GM18909 (cell line): ENCODE measurements at regions not wholly inside any gene's neighbourhood (a gene's known extent, or its start where the extent isn't known, plus 50 kb on each side); places are given as distances from the start of the nearest gene placed in this dataset.
"Not testable (repeated sequence)": the region's sequence is repeated elsewhere in the genome, so short reads cannot be mapped to it uniquely, and the experiment has no call there.

ENCODE experiments used
- ATAC-seq: cut with Tn5 transposase; IDR thresholded peaks from one replicate; pipeline ENCODE4 v1.9.1; 2021; ENCODE audit warnings: mild to moderate bottlenecking; ENCODE audit not compliant: unreplicated experiment, poor library complexity

GRCh38 chr4:132076829-132077228, 1072.3 kb upstream of the PCDH10 start:
- ATAC-seq: no peak

GRCh38 chr4:132085105-132085504, 1064.0 kb upstream of the PCDH10 start:
- ATAC-seq: no peak

GRCh38 chr4:132094017-132094416, 1055.1 kb upstream of the PCDH10 start:
- no peak for ATAC-seq

DNA sequence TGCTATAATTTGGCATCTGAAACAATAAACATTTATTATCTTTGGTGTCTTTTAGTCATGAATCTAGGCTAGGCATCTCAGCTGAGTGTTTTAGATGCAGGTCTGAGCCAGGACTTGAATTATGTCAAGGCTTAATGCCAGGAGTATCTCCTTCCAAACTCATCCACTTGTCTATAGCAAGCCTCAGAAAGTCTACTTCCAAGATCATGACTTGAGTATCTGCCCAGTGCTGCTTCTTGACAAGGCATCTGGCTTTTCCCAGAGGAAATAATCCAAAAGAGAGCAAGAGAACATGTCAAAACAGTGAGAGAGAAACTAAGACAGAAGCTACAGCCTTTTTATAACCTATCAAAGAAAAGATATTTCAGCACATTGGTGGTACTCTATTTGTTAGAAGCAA, 1052.1 kb upstream of the PCDH10 start:
- no peak for ATAC-seq

DNA sequence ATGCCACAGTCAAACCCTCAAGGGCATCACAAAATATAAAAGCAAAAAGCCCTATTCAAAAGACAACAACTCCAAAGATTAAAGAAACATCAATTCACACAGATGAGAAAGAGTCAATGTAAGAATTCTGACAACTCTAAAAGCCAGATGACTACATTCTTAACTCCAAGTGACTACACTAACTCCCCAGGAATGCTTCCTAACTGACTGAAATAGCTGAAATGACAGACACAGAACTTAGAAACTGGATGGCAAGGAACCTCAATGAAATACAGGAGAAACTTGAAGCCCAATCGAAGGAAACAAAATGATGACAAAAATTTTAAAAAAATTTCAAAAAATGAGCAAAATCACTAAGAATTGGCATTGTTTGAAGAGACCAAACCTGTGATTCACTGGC, 1047.6 kb upstream of the PCDH10 start:
- no peak for ATAC-seq

DNA sequence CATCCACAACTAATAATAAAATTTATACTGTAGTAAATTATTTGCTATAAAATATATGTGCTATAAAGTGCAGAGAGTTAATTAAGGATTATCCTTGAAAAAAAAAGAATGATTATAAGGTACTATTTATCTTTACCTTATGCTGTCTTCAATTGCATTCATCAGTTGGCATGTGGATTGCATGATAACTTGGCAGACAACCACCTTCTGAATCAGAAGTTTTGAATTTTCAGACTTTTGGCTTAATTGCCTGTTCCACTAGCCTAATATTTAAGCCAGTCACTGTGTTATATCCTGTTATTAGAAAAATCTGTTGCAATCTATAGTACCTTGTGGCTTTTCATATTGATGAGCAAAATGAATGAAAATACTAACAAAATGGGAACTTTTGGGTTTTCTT, 1040.3 kb upstream of the PCDH10 start:
- ATAC-seq: no peak

DNA sequence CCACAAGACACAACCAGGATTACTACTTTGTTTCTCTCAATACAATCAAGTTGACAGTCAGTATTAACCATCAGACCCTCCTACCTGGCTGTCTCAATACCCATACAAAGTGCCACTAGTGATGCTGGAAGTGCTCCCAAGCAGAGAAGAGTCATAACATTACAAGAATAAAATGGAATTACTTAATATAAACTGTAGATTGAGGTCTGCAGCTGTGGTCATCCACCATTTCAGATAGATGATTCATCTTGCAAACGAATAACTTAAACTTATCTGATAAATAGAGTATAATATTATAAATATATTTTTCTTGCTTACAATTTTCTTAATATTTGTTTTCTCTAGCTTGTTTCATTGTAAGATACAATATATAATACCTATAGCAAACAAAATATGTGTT, 1034.2 kb upstream of the PCDH10 start:
- no peak for ATAC-seq

DNA sequence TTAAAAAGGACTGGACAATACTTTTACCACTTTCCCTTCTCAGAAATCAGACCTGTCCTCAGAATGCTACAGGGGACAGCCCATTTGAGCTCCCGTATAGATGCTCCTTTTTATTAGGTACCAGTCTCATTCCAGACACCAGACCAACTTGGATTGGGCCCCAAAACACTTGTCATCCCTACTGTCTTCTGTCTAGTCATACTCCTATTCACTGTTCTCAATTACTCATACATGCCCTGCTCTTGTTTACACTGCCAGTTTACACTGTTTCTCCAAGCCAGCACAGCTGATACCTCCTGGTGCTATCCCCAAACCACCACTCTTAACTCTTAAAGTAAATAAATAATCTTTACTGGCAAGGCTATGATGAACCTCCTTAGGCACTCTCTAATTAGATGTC, 1026.4 kb upstream of the PCDH10 start:
- not testable (repeated sequence) for ATAC-seq

DNA sequence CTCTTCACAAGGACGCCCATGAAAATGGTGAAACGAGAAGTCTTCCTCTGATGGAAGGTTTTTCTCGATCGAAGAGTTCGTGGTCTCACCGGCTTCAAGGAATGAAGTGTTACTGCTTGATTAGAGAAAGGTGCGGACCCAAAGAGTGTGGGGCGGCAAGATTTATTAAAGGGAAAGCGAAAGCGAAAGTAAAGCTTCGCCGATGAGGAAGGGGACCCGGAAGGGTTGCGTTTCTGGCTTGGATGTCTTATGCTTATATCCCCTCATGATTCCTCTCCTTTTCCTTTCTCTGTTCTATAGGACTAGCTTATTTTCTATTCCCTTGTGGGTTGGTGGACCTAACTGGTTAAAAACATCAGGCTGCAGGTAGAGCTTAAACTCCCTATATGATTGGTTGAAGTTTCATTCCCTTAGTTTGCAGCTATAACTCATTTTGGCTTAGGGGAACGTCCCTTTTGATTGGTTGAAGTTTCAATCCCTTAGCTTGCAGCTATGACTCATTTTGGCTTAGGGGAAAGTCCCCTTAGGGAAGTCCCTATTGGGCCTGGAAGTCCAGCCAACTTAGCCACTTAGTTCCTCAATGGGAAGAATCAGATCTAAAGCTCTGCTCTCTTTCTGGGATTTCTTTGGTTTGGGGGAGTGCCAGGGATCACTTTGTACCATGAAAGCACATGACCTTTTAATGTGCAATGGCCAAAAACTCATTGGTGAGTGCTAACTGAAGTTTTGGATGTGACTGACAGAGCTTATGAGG, 1025.0 kb upstream of the PCDH10 start:
- peak; percentile 83 for ATAC-seq

GRCh38 chr4:132124624-132124974, 1024.5 kb upstream of the PCDH10 start:
- ATAC-seq: no peak

DNA sequence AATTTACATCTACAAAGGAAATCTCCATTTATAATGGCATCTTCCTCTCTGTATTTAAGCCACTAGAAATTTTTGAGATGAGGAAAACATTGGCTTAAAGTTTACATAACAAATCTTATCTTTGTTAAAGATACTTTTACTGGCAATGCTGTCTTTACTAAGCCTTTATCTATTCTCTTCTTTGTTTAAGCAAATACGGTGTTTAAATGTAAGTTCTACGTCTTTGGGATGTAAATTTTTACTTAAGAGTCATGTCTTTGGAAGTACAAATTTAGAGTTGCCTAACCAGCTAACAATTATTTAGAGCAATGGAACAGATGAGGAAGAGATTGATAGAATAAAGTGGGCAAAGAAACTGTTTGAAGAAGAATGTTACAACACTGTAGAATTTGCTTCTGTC, 1024.0 kb upstream of the PCDH10 start:
- ATAC-seq: no peak

- no peak for ATAC-seq
These were observed 1016.7 kb upstream of the PCDH10 start for GRCh38 chr4:132132433-132132832.

- ATAC-seq: no peak
These were observed 979.4 kb upstream of the PCDH10 start for GRCh38 chr4:132169660-132170059.

DNA sequence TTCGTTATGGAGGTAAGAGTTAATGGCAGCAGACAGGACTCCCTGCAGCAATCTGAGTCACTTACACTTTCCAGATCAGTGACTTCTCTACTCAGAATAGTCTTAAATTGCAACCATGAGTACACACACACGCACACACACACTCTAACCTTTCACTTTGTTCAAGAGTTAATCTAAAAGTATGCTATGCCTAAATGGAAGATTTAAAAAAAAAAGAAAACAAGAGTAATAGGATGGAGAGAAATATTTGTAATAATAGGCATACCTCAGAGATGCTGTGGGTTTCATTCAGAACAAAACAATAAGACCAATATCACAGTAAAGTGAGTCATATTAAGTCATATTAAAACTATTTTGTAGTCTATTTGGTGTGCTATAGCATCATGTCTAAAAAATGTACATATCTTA, 969.1 kb upstream of the PCDH10 start:
- no peak for ATAC-seq

GRCh38 chr4:132195176-132195575, 953.9 kb upstream of the PCDH10 start:
- ATAC-seq: no peak

DNA sequence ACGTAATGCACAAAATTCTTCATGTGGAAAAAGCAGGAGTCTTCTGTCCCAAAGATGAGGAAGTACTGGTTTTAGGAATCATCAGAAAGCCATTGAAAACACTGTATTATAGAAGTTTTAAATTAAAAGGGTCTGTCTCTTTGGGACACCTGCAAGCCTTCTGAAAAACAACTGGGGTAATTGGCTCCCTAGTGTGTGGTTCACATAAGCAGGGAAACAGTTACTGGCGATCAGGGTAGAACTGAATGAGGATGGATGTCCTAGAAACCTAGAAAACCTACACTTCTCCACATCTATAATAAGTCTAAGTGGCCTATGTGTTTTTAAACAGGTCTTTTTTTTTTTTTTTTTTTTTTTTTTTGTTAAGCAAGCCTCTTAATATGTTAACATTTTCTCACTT, 945.5 kb upstream of the PCDH10 start:
- ATAC-seq: no peak

GRCh38 chr4:132214519-132214918, 934.6 kb upstream of the PCDH10 start:
- no peak for ATAC-seq

DNA sequence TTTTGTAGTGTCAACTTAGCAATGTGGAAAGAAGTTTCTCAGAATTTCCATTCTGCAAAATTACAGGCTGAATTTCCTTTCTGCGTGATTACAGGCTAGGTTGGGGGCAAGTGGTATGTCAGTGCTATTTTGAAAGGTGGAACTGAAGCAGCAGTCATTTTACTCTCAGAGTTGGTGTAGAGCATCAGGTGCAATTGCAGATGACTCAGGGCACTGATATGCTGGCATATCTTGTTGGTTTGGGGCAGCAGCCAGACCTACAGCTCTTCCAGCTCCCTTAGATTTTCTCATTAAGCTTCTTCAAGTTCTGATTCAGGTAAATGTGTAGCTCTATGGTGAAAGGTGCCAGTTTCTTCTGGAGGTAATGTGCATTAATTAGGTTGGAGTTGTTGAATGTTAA, 930.7 kb upstream of the PCDH10 start:
- ATAC-seq: no peak

GRCh38 chr4:132227151-132227856, 921.8 kb upstream of the PCDH10 start:
- ATAC-seq: peak; percentile 62

GRCh38 chr4:132227857-132228165, 921.3 kb upstream of the PCDH10 start:
- ATAC-seq: peak; percentile 77

DNA sequence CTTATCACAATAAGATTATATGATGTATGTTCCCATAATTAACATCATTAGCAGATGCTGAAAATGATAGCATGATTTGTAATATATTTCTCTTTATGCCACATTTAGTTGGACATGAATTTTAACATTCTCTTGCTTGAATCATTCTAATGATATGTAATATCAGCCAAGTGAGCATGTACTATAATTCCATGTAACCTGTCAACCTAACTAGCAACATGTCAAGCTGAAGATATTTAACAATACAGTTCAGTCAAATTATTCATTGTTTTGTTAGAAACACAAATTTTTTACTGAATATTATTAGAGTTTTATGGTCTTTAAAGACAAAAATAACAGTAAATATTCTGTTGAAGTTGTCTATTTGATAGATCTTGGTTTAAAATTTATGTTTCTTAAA, 920.4 kb upstream of the PCDH10 start:
- no peak for ATAC-seq

DNA sequence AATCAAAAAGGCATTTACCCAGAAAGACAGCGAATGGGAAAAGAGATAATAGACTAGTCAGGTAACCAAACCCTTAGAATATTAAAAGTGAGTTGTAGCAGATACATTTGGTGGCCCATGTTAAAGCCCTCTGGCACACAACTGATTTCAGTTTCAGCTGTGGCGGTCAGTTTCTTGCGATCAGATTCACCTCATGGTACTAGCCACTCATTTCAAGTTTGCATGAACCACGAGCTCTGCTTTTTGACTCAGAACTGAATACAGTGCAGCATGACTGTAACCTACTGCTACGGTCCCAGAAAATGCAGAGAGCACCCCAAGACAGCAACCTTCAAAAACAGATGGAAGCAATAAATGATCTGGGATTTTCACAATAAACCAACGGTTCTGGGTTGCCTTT, 919.1 kb upstream of the PCDH10 start:
- no peak for ATAC-seq
